Stimulated activated memory B cell treated with anti-CD40 and anti-IgM and Interleukin-4, amounts not matched to agents 10 μg/mL and 1 μg/mL and 100 μg/mL, for 72 hours (primary cell): ENCODE measurements at regions not wholly inside any gene's neighbourhood (a gene's known extent, or its start where the extent isn't known, plus 50 kb on each side); places are given as distances from the start of the nearest gene placed in this dataset.

ENCODE experiments used
- ATAC-seq: fragments of 150-1000 bp; cut with Tn5 transposase; 2 replicates; pipeline ENCODE4 v1.10.0; 2021
- H3K27ac Mint-ChIP-seq: one replicate; pipeline ENCODE4 v1.8.0; 2022; ENCODE audit warnings: mild to moderate bottlenecking, mixed read lengths
- H3K27me3 Mint-ChIP-seq: one replicate; pipeline ENCODE4 v1.8.0; 2022; ENCODE audit warnings: mixed read lengths
- H3K36me3 Mint-ChIP-seq: one replicate; pipeline ENCODE4 v1.8.0; 2022; ENCODE audit warnings: mixed read lengths
- H3K4me1 Mint-ChIP-seq: one replicate; pipeline ENCODE4 v1.8.0; 2022; ENCODE audit warnings: mixed read lengths
- H3K4me3 Mint-ChIP-seq: one replicate; pipeline ENCODE4 v1.8.0; 2022; ENCODE audit warnings: mild to moderate bottlenecking, moderate library complexity, mixed read lengths
- H3K9me3 Mint-ChIP-seq: one replicate; pipeline ENCODE4 v1.8.0; 2022; ENCODE audit warnings: mixed read lengths

- peaks cover 5% of the 10 kb centered on the region for H3K9me3 Mint-ChIP-seq
- H3K4me1 Mint-ChIP-seq = no peaks in the 10 kb centered on the region
- no peak overlapping the region for H3K27ac Mint-ChIP-seq
- H3K36me3 Mint-ChIP-seq = peaks cover 8% of the 10 kb centered on the region
- H3K27me3 Mint-ChIP-seq = no peaks in the 10 kb centered on the region
- no peak for ATAC-seq
- no peak overlapping the region for H3K4me3 Mint-ChIP-seq
Observed at GRCh38 chr12:90091809-90092208, 383.2 kb upstream of the ATP2B1 start.

- H3K36me3 Mint-ChIP-seq = peaks cover 8% of the 10 kb centered on the region
- H3K27ac Mint-ChIP-seq = no peak overlapping the region
- no peaks in the 10 kb centered on the region for H3K4me1 Mint-ChIP-seq
- H3K4me3 Mint-ChIP-seq = no peak overlapping the region
- ATAC-seq = no peak
- H3K27me3 Mint-ChIP-seq = no peaks in the 10 kb centered on the region
- peaks cover 5% of the 10 kb centered on the region for H3K9me3 Mint-ChIP-seq
Observed at GRCh38 chr12:90090929-90091651, 382.5 kb upstream of the ATP2B1 start.

DNA sequence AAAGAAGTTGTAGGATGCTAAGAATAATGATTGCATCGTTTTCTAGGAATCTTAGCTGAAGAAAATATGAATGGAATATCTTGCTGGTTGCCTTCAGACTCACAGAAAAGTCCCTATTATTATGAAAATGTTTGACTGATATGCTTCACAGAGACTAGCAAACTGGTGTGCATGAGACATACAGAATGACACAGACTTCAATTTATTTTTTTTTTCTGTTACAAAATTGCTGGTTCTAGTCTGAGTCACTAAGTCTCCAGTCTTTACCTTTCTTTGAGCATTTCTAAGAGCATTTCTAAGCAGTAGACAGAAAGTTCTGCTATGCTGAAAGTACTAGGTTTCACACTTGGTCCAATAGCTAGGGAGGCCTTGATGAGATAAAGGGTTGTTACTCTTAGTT is 377.6 kb upstream of the ATP2B1 start:
- peaks cover 8% of the 10 kb centered on the region for H3K9me3 Mint-ChIP-seq
- H3K4me3 Mint-ChIP-seq = no peak overlapping the region
- H3K27ac Mint-ChIP-seq = no peak overlapping the region
- no peaks in the 10 kb centered on the region for H3K27me3 Mint-ChIP-seq
- H3K36me3 Mint-ChIP-seq = peaks cover 8% of the 10 kb centered on the region
- ATAC-seq = no peak
- peaks cover 5% of the 10 kb centered on the region for H3K4me1 Mint-ChIP-seq

- Mint-ChIP-seq H3K27ac (no peak overlapping the region), H3K9me3 (peaks cover 9% of the 10 kb centered on the region), H3K27me3 (no peaks in the 10 kb centered on the region), H3K4me1 (peaks cover 6% of the 10 kb centered on the region), H3K36me3 (peaks cover 8% of the 10 kb centered on the region), H3K4me3 (no peak overlapping the region)
- no peak for ATAC-seq
Observed at GRCh38 chr12:90085494-90086274, 377.0 kb upstream of the ATP2B1 start.

DNA sequence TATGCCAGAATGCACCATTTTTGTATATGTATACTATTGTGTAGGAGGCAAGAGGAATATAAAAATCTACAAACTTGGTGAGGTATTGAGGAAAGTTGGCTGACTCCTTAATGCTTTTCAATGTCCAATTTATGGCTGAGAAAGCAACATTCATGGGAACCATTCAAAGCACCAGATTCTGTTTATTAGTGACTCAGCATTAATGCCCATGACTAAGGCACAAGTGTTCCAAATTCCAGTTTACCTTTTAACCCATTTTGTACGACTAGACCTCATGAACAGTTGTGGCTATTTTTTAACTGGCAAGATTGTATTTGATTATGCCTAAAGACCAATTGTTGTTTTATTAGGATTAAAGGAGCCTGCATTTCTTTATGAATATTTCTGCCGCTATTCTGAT is 375.4 kb upstream of the ATP2B1 start:
- Mint-ChIP-seq H3K4me1 (peaks cover 6% of the 10 kb centered on the region), H3K4me3 (no peak overlapping the region), H3K9me3 (peaks cover 3% of the 10 kb centered on the region), H3K27ac (no peak overlapping the region), H3K36me3 (no peaks in the 10 kb centered on the region), H3K27me3 (no peaks in the 10 kb centered on the region)
- no peak for ATAC-seq

DNA sequence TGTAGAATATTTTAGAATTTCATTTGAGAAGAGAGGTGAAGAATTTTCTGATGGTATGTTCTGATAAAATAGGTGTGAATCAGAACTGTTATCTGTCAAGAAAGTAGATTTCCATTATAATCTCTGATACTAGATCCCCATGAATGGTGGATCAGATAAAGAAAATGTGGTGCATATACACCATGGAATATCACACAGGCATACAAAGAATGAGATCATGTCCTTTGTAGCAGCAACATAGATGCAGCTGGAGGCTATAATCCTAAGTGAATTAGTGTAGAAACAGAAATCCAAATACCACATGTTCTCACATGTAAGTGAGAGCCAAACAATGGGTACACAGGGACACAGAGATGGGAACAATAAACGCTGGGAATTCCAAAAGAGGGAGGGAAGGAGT is 372.0 kb upstream of the ATP2B1 start:
- Mint-ChIP-seq H3K9me3 (peaks cover 3% of the 10 kb centered on the region), H3K36me3 (no peaks in the 10 kb centered on the region), H3K27me3 (no peaks in the 10 kb centered on the region), H3K4me1 (peaks cover 6% of the 10 kb centered on the region), H3K4me3 (no peak overlapping the region), H3K27ac (no peak overlapping the region)
- ATAC-seq = no peak

DNA sequence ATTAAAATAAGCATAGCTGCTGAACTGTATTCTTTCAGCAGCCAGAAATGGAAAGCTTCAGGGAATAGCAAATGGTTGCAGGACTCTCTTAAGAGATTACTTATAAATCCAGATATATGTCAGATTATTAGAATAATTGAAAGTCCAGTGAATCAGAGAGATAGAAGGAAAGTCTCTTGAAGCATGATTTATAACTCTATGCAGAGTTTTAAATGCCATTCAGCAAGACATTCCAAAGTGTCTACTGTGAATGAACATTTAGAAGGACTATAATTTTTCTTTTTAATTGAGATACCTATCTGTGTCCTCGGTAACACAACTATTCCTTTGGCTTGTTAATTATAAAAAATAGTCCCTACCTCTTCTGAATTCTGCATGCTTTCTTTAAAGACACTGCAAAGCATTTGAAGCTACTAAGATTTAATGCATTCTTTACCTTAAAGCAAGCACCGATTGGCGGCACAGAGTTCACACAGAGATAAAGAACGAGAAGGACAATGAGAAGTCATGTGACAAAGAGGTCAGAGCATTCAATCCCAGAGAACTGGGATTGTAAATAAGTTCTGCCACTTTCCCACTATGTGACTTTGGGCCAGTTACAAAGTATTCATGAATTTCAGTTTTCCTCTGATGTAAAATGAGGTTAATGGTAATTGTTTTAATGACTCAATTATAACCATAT is 371.0 kb upstream of the ATP2B1 start:
- no peak for ATAC-seq
- no peaks in the 10 kb centered on the region for H3K27me3 Mint-ChIP-seq
- H3K36me3 Mint-ChIP-seq = peaks cover 5% of the 10 kb centered on the region
- H3K4me3 Mint-ChIP-seq = no peak overlapping the region
- no peak overlapping the region for H3K27ac Mint-ChIP-seq
- H3K9me3 Mint-ChIP-seq = peaks cover 7% of the 10 kb centered on the region
- peaks cover 11% of the 10 kb centered on the region for H3K4me1 Mint-ChIP-seq

DNA sequence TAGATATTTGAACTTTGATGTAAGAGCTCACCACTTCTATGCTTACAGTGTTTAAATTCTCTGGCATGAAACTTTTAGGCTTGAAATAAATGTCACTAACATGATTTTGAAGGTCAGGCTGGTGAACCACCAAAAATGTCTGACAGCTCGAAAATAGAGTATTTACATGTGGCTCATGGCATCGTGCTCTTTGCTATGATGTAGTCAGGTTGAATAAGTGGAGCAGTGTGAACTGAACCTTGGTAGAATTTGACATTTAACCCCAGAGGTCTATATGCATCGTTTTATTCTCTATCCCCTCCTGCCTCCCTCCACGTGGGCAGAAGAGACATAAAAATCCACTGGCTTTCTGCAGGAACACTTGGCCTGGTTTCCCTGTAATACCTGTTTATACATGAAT is 369.7 kb upstream of the ATP2B1 start:
- peaks cover 6% of the 10 kb centered on the region for H3K36me3 Mint-ChIP-seq
- H3K4me3 Mint-ChIP-seq = no peak overlapping the region
- peaks cover 8% of the 10 kb centered on the region for H3K9me3 Mint-ChIP-seq
- H3K4me1 Mint-ChIP-seq = peaks cover 13% of the 10 kb centered on the region
- H3K27ac Mint-ChIP-seq = no peak overlapping the region
- H3K27me3 Mint-ChIP-seq = no peaks in the 10 kb centered on the region
- no peak for ATAC-seq

DNA sequence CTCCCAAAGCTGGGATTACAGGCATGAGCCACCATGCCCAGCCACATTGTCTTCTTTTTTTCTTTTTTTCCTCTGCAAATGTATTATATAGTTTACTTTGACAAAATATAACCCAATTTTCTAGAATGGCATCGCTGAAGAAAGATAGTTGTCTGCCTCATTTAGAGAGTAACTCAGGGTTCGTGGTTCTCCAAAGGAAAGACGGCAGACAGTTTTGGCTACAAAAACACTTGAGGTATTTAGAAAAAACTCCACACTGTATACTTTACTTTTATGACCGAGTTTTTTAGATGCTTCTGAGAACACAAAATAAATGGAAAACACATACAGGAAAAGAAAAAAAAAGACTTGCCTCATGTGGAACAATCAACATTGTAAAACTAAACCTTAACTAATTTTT is 369.1 kb upstream of the ATP2B1 start:
- Mint-ChIP-seq H3K27ac (no peak overlapping the region), H3K4me1 (peaks cover 13% of the 10 kb centered on the region), H3K9me3 (peaks cover 9% of the 10 kb centered on the region)

DNA sequence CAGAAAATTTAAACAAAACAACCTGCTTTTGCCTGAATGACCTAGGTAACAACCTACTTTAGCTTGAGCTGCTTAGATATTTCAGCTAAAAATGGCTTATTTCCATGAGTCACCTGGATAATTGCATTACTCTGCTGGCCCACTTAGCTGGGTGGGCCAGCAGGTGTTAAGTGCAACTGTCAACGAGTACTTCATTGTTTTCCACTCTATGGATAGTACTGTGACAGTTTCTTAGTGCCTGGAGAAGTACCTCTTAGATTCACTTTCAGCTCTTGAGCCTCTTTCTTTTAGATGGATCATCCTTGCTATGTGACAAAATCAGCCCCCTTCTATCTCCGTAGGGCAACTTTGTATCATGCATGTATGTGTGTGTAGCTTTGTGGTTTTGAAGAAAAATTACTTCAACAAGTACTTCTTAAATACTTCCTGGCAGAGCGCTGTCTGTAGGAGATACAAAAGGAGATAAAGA is 368.2 kb upstream of the ATP2B1 start:
- Mint-ChIP-seq H3K36me3 (peaks cover 6% of the 10 kb centered on the region), H3K27ac (no peak overlapping the region), H3K9me3 (peaks cover 9% of the 10 kb centered on the region), H3K4me1 (peaks cover 13% of the 10 kb centered on the region), H3K27me3 (no peaks in the 10 kb centered on the region), H3K4me3 (no peak overlapping the region)
- ATAC-seq = no peak

More for the DNA sequence above, 369.1 kb upstream of the ATP2B1 start:
- no peak for ATAC-seq
- peaks cover 6% of the 10 kb centered on the region for H3K36me3 Mint-ChIP-seq
- H3K4me3 Mint-ChIP-seq = no peak overlapping the region
- no peaks in the 10 kb centered on the region for H3K27me3 Mint-ChIP-seq

DNA sequence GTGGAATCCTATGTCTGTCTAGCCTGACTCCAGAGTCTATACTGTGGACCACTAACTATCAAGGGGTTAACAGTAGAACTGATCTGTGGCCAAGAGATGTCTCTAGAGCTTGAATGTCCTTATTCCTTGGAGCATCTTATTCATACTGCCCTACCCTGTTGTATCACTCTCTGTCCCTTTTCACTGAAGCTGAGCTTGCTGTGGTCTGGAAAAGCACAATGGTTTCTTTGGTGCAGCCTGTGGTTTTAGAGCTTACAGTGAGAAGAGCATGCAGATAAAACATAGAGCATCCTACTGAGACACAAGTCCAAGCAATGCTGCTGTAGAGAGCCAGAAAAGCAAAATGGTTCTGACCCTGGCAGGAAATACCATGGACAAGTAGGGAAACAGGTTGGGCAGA is 367.0 kb upstream of the ATP2B1 start:
- Mint-ChIP-seq H3K9me3 (peaks cover 13% of the 10 kb centered on the region), H3K27me3 (no peaks in the 10 kb centered on the region)
- ATAC-seq = no peak

GRCh38 chr12:90074086-90074485 is 365.4 kb upstream of the ATP2B1 start:
- Mint-ChIP-seq H3K9me3 (peaks cover 20% of the 10 kb centered on the region), H3K27me3 (no peaks in the 10 kb centered on the region), H3K27ac (no peak overlapping the region), H3K36me3 (peaks cover 22% of the 10 kb centered on the region), H3K4me1 (peaks cover 7% of the 10 kb centered on the region), H3K4me3 (no peak overlapping the region)
- ATAC-seq = no peak

More for the DNA sequence above, 367.0 kb upstream of the ATP2B1 start:
- no peak overlapping the region for H3K4me3 Mint-ChIP-seq
- no peak overlapping the region for H3K27ac Mint-ChIP-seq
- peaks cover 7% of the 10 kb centered on the region for H3K4me1 Mint-ChIP-seq
- peaks cover 14% of the 10 kb centered on the region for H3K36me3 Mint-ChIP-seq

GRCh38 chr12:90071996-90072395 is 363.4 kb upstream of the ATP2B1 start:
- Mint-ChIP-seq H3K4me3 (no peak overlapping the region), H3K27me3 (no peaks in the 10 kb centered on the region), H3K4me1 (peaks cover 7% of the 10 kb centered on the region), H3K27ac (no peak overlapping the region), H3K36me3 (peaks cover 22% of the 10 kb centered on the region), H3K9me3 (peaks cover 20% of the 10 kb centered on the region)
- no peak for ATAC-seq

- Mint-ChIP-seq H3K27me3 (no peaks in the 10 kb centered on the region), H3K9me3 (peaks cover 17% of the 10 kb centered on the region), H3K4me1 (peaks cover 9% of the 10 kb centered on the region), H3K4me3 (no peak overlapping the region), H3K36me3 (peaks cover 17% of the 10 kb centered on the region), H3K27ac (no peak overlapping the region)
- no peak for ATAC-seq
Observed at GRCh38 chr12:90069711-90070110, 361.1 kb upstream of the ATP2B1 start.

- no peak overlapping the region for H3K27ac Mint-ChIP-seq
- H3K4me1 Mint-ChIP-seq = peaks cover 7% of the 10 kb centered on the region
- peaks cover 16% of the 10 kb centered on the region for H3K36me3 Mint-ChIP-seq
- no peak overlapping the region for H3K4me3 Mint-ChIP-seq
- H3K9me3 Mint-ChIP-seq = peaks cover 15% of the 10 kb centered on the region
- H3K27me3 Mint-ChIP-seq = no peaks in the 10 kb centered on the region
- no peak for ATAC-seq
Observed at GRCh38 chr12:90067791-90068190, 359.2 kb upstream of the ATP2B1 start.
